T-helper 1 cell treated with Interleukin-12 subunit alpha and Interleukin-12 subunit beta and Interleukin-4 antibody, amounts not matched to agents 30 μg/mL and 1 μg/mL, for 36 hours (primary cell): ENCODE measurements at regions not wholly inside any gene's neighbourhood (a gene's known extent, or its start where the extent isn't known, plus 50 kb on each side); places are given as distances from the start of the nearest gene placed in this dataset.

ENCODE experiments used
- H3K27ac Mint-ChIP-seq: one replicate; pipeline ENCODE4 v1.8.0; 2021; ENCODE audit warnings: mild to moderate bottlenecking, mixed read lengths
- H3K27me3 Mint-ChIP-seq: one replicate; pipeline ENCODE4 v1.8.0; 2021; ENCODE audit warnings: low read depth, mixed read lengths
- H3K36me3 Mint-ChIP-seq: one replicate; pipeline ENCODE4 v1.8.0; 2021; ENCODE audit warnings: low read depth, mixed read lengths
- H3K4me1 Mint-ChIP-seq: one replicate; pipeline ENCODE4 v1.8.0; 2021; ENCODE audit warnings: low read depth, mixed read lengths
- H3K4me3 Mint-ChIP-seq: one replicate; pipeline ENCODE4 v1.8.0; 2021; ENCODE audit warnings: mild to moderate bottlenecking, moderate library complexity, mixed read lengths
- H3K9me3 Mint-ChIP-seq: one replicate; pipeline ENCODE4 v1.8.0; 2021; ENCODE audit warnings: mixed read lengths

- Mint-ChIP-seq H3K4me3 (no peak overlapping the region), H3K36me3 (no peaks in the 10 kb centered on the region), H3K27me3 (no peaks in the 10 kb centered on the region), H3K27ac (no peak overlapping the region), H3K9me3 (no peaks in the 10 kb centered on the region), H3K4me1 (no peaks in the 10 kb centered on the region)
These were observed 96.7 kb upstream of the BMP4 start for GRCh38 chr14:54053386-54053745.

- H3K36me3 Mint-ChIP-seq: no peaks in the 10 kb centered on the region
- H3K9me3 Mint-ChIP-seq: no peaks in the 10 kb centered on the region
- no peak overlapping the region for H3K4me3 Mint-ChIP-seq
- no peaks in the 10 kb centered on the region for H3K27me3 Mint-ChIP-seq
- no peaks in the 10 kb centered on the region for H3K4me1 Mint-ChIP-seq
- H3K27ac Mint-ChIP-seq: no peak overlapping the region
These were observed 101.9 kb upstream of the BMP4 start for GRCh38 chr14:54058505-54058904.

GRCh38 chr14:54083549-54084239, 127.1 kb upstream of the BMP4 start:
- Mint-ChIP-seq H3K36me3 (no peaks in the 10 kb centered on the region), H3K27ac (no peak overlapping the region), H3K9me3 (no peaks in the 10 kb centered on the region), H3K4me3 (no peak overlapping the region), H3K4me1 (no peaks in the 10 kb centered on the region), H3K27me3 (no peaks in the 10 kb centered on the region)

GRCh38 chr14:54085232-54085761, 128.7 kb upstream of the BMP4 start:
- Mint-ChIP-seq H3K27me3 (no peaks in the 10 kb centered on the region), H3K4me3 (no peak overlapping the region), H3K4me1 (no peaks in the 10 kb centered on the region), H3K9me3 (no peaks in the 10 kb centered on the region), H3K27ac (no peak overlapping the region), H3K36me3 (no peaks in the 10 kb centered on the region)

GRCh38 chr14:54085841-54086240, 129.2 kb upstream of the BMP4 start:
- no peaks in the 10 kb centered on the region for H3K27me3 Mint-ChIP-seq
- H3K4me1 Mint-ChIP-seq: no peaks in the 10 kb centered on the region
- no peak overlapping the region for H3K4me3 Mint-ChIP-seq
- no peaks in the 10 kb centered on the region for H3K36me3 Mint-ChIP-seq
- no peak overlapping the region for H3K27ac Mint-ChIP-seq
- H3K9me3 Mint-ChIP-seq: no peaks in the 10 kb centered on the region

GRCh38 chr14:54086767-54087166, 130.1 kb upstream of the BMP4 start:
- Mint-ChIP-seq H3K27me3 (no peaks in the 10 kb centered on the region), H3K4me3 (no peak overlapping the region), H3K9me3 (no peaks in the 10 kb centered on the region), H3K36me3 (no peaks in the 10 kb centered on the region), H3K27ac (no peak overlapping the region), H3K4me1 (no peaks in the 10 kb centered on the region)

GRCh38 chr14:54087376-54087775, 130.8 kb upstream of the BMP4 start:
- H3K27ac Mint-ChIP-seq: no peak overlapping the region
- no peak overlapping the region for H3K4me3 Mint-ChIP-seq
- no peaks in the 10 kb centered on the region for H3K9me3 Mint-ChIP-seq
- H3K27me3 Mint-ChIP-seq: no peaks in the 10 kb centered on the region
- H3K4me1 Mint-ChIP-seq: no peaks in the 10 kb centered on the region
- H3K36me3 Mint-ChIP-seq: no peaks in the 10 kb centered on the region

GRCh38 chr14:54088271-54088670, 131.6 kb upstream of the BMP4 start:
- Mint-ChIP-seq H3K36me3 (no peaks in the 10 kb centered on the region), H3K27ac (no peak overlapping the region), H3K27me3 (no peaks in the 10 kb centered on the region), H3K4me3 (no peak overlapping the region), H3K9me3 (peaks cover 5% of the 10 kb centered on the region), H3K4me1 (no peaks in the 10 kb centered on the region)

- no peak overlapping the region for H3K4me3 Mint-ChIP-seq
- H3K27ac Mint-ChIP-seq: no peak overlapping the region
- H3K4me1 Mint-ChIP-seq: no peaks in the 10 kb centered on the region
- no peaks in the 10 kb centered on the region for H3K27me3 Mint-ChIP-seq
- no peaks in the 10 kb centered on the region for H3K36me3 Mint-ChIP-seq
- H3K9me3 Mint-ChIP-seq: peaks cover 14% of the 10 kb centered on the region
These were observed 133.6 kb upstream of the BMP4 start for GRCh38 chr14:54090274-54090673.

GRCh38 chr14:54094765-54095164, 138.1 kb upstream of the BMP4 start:
- no peak overlapping the region for H3K27ac Mint-ChIP-seq
- H3K4me1 Mint-ChIP-seq: no peaks in the 10 kb centered on the region
- peaks cover 19% of the 10 kb centered on the region for H3K9me3 Mint-ChIP-seq
- no peak overlapping the region for H3K4me3 Mint-ChIP-seq
- no peaks in the 10 kb centered on the region for H3K27me3 Mint-ChIP-seq
- H3K36me3 Mint-ChIP-seq: no peaks in the 10 kb centered on the region

GRCh38 chr14:54098536-54098935, 141.9 kb upstream of the BMP4 start:
- Mint-ChIP-seq H3K27ac (no peak overlapping the region), H3K4me1 (no peaks in the 10 kb centered on the region), H3K36me3 (no peaks in the 10 kb centered on the region), H3K4me3 (no peak overlapping the region), H3K9me3 (peaks cover 14% of the 10 kb centered on the region), H3K27me3 (no peaks in the 10 kb centered on the region)

GRCh38 chr14:54102051-54102456, 145.4 kb upstream of the BMP4 start:
- H3K4me3 Mint-ChIP-seq: no peak overlapping the region
- H3K36me3 Mint-ChIP-seq: no peaks in the 10 kb centered on the region
- no peak overlapping the region for H3K27ac Mint-ChIP-seq
- no peaks in the 10 kb centered on the region for H3K4me1 Mint-ChIP-seq
- H3K27me3 Mint-ChIP-seq: no peaks in the 10 kb centered on the region
- no peaks in the 10 kb centered on the region for H3K9me3 Mint-ChIP-seq

GRCh38 chr14:54102530-54102929, 145.9 kb upstream of the BMP4 start:
- no peak overlapping the region for H3K27ac Mint-ChIP-seq
- no peaks in the 10 kb centered on the region for H3K36me3 Mint-ChIP-seq
- no peak overlapping the region for H3K4me3 Mint-ChIP-seq
- no peaks in the 10 kb centered on the region for H3K9me3 Mint-ChIP-seq
- H3K4me1 Mint-ChIP-seq: no peaks in the 10 kb centered on the region
- H3K27me3 Mint-ChIP-seq: no peaks in the 10 kb centered on the region

- Mint-ChIP-seq H3K36me3 (no peaks in the 10 kb centered on the region), H3K27me3 (no peaks in the 10 kb centered on the region), H3K9me3 (no peaks in the 10 kb centered on the region), H3K4me3 (no peak overlapping the region), H3K27ac (no peak overlapping the region), H3K4me1 (no peaks in the 10 kb centered on the region)
These were observed 148.0 kb upstream of the BMP4 start for GRCh38 chr14:54104601-54105145.

- Mint-ChIP-seq H3K36me3 (no peaks in the 10 kb centered on the region), H3K27me3 (no peaks in the 10 kb centered on the region), H3K4me1 (no peaks in the 10 kb centered on the region), H3K27ac (no peak overlapping the region), H3K9me3 (no peaks in the 10 kb centered on the region), H3K4me3 (no peak overlapping the region)
These were observed 148.8 kb upstream of the BMP4 start for GRCh38 chr14:54105406-54105805.
